HG02571 (cell line): ENCODE measurements at regions not wholly inside any gene's neighbourhood (a gene's known extent, or its start where the extent isn't known, plus 50 kb on each side); places are given as distances from the start of the nearest gene placed in this dataset.
"Not testable (repeated sequence)": the region's sequence is repeated elsewhere in the genome, so short reads cannot be mapped to it uniquely, and the experiment has no call there.

Experiments
- ATAC-seq: cut with Tn5 transposase; IDR thresholded peaks from one replicate; pipeline ENCODE4 v1.9.1; 2021; ENCODE audit warnings: mild to moderate bottlenecking, moderate library complexity; ENCODE audit not compliant: unreplicated experiment

GRCh38 chr5:91927439-91927838, 544.3 kb upstream of the ARRDC3 start:
- ATAC-seq, result no peak

DNA sequence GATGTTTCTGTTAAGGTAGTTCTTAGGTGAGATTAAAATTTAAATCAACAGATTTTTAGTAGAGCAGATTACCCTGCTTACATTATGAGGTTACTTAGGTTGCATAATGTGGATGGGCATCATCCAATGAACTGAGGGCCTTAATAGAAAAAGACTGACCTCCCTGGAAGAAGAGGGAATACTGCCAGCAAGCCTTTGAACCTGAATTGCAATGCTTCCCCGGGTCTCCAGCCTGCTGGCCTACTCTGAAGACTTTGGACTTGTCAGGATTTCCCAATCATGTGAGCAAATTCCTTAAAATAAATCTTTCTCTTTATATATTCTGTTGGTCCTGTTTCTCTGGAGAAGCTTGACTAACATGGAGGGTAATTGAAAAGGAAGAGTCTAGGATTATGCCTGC, 542.1 kb upstream of the ARRDC3 start:
- ATAC-seq, result no peak

DNA sequence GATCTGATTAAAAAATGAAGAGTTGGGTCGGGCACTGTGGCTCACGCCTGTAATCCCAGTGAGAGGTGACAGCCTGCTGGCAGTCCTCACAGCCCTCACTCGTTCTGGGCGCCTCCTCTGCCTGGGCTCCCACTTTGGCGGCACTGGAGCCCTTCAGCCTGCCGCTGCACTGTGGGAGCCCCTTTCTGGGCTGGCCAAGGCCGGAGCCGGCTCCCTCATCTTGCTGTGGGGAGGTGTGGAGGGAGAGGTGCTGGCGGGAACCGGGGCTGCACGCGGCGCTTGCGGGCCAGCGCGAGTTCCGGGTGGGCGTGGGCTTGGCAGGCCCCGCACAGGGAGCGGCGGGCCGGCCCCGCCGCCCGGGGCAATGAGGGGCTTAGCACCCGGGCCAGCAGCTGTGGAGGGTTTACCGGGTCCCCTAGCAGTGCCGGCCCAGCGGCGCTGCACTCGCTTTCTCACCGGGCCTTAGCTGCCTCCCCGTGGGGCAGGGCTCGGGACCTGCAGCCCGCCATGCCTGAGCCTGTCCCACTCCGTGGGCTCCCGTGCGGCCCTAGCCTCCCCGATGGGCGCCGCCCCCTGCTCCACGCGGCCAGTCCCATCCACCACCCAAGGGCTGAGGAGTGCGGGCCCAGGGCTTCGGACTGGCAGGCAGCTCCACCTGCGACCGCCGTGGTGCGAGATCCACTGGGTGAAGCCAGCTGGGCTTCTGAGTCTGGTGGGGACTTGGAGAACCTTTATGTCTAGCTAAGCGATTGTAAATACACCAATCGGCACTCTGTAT, 534.1 kb upstream of the ARRDC3 start:
- ATAC-seq, result not testable (repeated sequence)

DNA sequence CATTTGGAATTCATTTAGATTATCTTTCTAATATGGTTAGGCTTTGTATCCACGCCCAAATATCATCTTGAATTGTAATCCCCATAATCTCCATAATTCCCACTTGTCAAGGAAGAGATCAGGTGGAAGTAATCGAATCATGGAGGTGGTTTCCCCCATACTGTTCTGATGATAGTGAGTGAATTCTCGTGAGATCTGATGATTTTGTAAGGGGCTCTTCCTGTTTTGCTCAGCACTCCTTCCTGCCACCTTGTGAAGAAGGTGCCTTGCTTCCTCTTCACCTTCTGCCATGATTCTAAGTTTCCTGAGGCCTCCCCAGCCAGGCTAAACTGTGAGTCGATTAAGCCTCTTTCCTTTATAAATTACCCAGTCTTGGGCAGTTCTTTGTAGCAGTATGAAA, 527.5 kb upstream of the ARRDC3 start:
- ATAC-seq, result no peak

- no peak for ATAC-seq
These were observed 527.1 kb upstream of the ARRDC3 start for GRCh38 chr5:91910247-91910646.

- ATAC-seq, result no peak
These were observed 523.4 kb upstream of the ARRDC3 start for GRCh38 chr5:91906494-91906893.

DNA sequence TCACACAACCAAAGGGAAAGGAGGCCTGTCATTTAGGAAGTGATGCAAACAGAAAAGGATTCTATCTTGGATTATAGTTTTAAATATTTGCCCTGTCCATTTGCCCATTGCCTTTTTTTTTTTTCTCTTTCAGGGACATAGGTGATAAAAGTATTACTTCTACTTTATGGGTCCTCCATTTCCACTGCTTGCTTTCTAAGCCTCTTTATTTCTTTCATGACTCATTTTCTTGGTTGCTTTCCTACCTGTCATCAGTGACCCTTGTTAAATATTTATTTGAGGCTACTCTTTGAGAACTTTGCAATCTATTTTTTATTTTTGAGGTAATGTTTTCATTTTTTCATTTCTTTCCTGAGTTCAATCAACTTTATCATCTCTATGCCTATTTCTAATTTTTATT, 522.9 kb upstream of the ARRDC3 start:
- ATAC-seq, result no peak

DNA sequence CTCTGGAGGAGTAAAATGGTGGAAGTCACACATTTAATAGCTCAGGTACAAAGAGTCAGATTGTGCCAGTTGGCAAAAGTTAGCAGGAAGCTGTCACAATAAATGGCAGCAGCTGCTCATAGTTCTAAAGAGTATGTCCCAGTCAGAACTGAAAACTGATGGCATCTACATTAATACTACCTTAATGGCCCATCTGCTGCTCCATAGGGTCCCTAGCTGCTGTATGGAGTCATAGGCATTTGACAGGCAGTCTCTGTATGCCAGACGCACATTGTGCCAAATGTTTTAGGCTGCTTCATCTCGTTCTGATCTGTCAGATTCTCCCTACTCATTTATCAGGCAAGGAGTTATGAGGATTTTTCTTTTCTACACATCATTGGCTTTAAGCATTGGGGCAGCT, 515.8 kb upstream of the ARRDC3 start:
- no peak for ATAC-seq

GRCh38 chr5:91898019-91898418, 514.9 kb upstream of the ARRDC3 start:
- no peak for ATAC-seq

DNA sequence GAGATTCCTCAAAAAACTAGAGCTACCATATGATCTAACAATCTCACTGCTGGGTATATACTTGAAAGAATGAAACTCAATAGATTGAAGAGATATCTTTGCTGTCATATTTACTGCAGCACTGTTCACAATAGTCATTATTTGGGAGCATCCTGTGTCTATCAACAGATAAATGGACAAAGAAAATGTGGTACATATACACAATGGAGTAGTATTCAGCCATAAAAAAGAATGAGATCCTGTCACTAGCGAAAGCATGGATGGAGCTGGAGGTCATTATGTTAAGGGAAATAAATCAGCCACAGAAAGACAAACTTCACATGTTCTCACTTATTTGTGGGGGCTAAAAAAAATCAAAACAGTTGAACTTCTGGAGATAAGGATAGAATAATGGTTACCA, 505.7 kb upstream of the ARRDC3 start:
- no peak for ATAC-seq

DNA sequence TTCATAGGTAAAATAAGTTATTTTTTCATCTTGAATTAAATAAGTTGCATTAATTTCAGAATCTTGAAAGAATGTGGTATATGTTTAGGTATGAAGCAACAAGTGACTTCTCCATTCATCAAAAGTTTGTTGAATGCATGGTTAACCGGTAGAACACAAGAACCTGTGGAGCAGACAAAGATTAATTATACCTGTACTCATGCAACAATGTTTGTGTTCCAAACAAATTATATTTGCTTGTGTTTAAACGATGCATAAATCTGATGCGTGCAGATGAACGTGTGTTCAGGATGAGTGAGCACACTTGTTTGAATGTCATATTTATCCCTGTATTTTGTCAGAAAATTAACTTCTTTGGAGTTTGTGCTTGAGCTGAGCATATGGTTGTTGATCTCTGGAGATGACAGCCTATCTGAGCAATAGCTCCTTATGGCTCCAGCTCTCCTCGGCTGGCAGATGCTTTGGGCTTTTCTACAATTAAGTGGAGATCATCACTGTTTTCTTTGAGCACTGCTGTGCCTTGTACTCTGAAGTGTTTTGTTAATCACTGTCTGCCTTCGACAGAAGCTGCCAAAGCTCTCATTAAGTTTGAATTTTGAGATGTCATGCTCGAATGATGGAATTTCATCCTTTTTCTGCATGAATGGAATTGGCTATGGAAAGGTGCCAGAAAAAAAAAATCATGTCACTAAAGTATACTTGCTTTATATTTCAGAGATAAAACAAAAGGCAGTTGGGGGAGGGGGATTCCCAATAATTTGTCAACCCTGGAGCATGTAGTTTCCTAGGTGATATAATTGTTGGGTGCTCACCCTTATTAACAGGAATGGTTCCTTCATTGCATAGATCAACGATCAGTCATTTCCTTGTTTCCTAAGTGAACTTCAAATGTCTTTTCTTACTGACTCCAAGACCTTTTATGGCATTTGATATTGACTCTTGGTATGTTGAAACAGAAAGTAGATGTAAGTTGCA, 502.5 kb upstream of the ARRDC3 start:
- ATAC-seq, result no peak

- no peak for ATAC-seq
These were observed 500.9 kb upstream of the ARRDC3 start for GRCh38 chr5:91884036-91884435.

DNA sequence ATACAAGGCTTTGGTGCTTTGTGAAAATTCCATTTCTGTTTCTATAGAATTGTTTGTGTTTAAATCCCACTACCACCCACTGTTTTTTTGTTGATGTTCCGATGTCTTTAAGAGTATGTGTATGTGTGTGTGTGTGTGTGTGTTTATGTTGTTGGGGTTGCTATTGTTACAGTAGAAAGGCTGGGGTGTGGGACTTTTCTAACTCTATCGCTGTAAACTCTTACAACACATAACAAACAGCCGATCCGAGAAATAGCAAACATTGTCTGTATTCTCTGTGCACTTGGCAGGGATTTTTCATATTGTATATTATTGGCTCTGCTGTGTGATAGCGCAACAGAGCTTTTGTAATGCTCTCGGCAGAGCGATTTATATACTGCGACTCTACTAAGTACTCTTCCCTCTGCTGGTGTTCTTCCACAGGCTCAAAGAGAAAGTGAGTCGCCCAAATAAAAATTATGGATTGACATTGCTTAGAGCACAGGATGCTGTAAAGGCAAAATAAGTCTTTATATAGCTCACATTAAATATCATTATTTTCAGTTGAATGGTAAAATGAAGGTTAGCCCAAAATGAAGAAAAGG, 492.2 kb upstream of the ARRDC3 start:
- no peak for ATAC-seq

DNA sequence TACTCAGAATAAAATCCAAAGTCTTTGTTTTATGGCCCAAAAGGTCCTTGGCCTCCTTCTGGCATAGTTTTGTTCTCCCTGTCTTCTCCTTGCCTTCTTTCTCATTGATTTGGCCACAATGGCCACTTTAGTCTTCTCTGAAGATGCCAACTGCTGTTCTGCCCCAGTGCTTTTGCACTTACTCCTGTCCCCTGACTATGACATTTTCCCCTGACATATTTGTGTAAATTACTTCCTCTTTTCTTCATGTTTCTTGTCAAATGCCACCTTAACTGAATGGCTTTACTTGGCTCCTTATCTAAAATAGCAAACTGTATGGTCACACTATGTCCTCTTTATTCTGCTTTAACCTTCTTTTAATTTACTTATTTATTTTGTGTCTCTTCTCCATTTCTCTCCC, 484.7 kb upstream of the ARRDC3 start:
- ATAC-seq, result no peak

GRCh38 chr5:91865915-91866314, 482.8 kb upstream of the ARRDC3 start:
- no peak for ATAC-seq

DNA sequence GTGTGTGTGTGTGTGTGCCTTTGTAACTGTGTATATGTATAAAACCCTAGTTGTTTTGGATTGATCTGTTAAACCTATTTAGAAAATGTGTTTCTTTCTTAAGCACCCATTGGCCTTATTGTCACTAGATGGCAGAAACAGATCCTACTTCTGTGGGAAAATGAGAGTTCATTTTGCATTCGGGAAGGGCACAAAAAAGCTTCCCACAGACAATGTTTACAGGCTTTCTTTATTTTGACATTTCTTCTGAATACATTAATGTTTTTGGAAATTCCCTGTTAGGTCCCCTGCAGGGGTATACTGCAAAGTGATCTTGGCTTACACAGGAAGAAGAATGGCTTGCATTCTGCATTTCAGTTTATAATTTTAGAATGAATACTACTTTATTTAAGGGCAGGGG, 481.8 kb upstream of the ARRDC3 start:
- no peak for ATAC-seq

DNA sequence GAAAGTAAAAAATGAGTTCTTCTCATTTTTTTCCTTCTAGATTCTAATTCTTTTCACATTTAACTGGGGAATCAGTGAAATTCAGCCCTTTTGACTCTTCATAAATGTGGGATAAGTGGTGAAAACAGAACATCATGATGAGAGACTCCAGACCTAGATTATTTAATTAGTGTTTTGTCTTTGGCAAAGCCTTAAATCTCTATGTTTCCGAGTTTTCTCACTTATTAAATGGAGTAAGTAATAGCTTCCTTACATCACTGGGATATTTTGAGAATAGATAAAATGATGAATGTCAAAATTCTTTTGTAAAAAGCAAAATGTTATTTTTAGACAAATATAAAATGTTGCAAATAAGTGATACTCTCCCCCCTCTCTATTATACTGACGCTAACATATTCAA, 468.6 kb upstream of the ARRDC3 start:
- no peak for ATAC-seq

DNA sequence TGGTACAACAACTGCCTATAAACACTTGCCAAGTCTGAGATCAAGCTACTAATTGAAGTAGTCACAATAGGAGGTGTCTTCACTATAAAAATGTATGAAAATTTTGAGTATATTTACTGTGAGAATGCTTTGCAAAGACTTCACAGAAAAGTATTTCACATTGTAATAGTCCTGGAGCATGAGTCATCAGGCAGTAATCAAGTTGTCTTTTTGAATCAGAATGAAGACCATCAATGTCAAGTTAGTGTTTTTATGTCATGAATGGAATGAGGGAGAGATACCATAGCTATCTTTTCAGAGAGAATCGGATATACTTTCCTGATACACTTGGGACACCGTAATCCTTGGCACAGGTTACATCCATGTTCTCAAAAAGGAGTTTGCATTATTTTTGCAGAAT, 466.9 kb upstream of the ARRDC3 start:
- ATAC-seq, result no peak

- ATAC-seq, result no peak
These were observed 466.0 kb upstream of the ARRDC3 start for GRCh38 chr5:91849069-91849468.

GRCh38 chr5:91848453-91848852, 465.3 kb upstream of the ARRDC3 start:
- no peak for ATAC-seq

- ATAC-seq, result no peak
These were observed 458.3 kb upstream of the ARRDC3 start for GRCh38 chr5:91841423-91841822.

- no peak for ATAC-seq
These were observed 457.3 kb upstream of the ARRDC3 start for GRCh38 chr5:91840412-91840811.
